RKO (cell line): ENCODE measurements at regions not wholly inside any gene's neighbourhood (a gene's known extent, or its start where the extent isn't known, plus 50 kb on each side); places are given as distances from the start of the nearest gene placed in this dataset.

Experiments used
- DNase-seq: peaks from one replicate; pipeline ENCODE4 v3.0.0-alpha.2; 2016; ENCODE audit warnings: low spot score

- DNase-seq = no peak
Measured at GRCh38 chr2:228864131-228864530, 407.0 kb downstream of the PID1 start.

GRCh38 chr2:228860601-228861285, 410.3 kb downstream of the PID1 start:
- DNase-seq = no peak

- no peak for DNase-seq
Measured at GRCh38 chr2:228853151-228853550, 417.9 kb downstream of the PID1 start.

- no peak for DNase-seq
Measured at GRCh38 chr2:228848638-228849037, 422.4 kb downstream of the PID1 start.

- no peak for DNase-seq
Measured at GRCh38 chr2:228847684-228848083, 423.4 kb downstream of the PID1 start.

GRCh38 chr2:228846161-228846560, 424.9 kb downstream of the PID1 start:
- DNase-seq = no peak

- DNase-seq = no peak
Measured at GRCh38 chr2:228845162-228845925, 425.7 kb downstream of the PID1 start.

GRCh38 chr2:228841877-228842276, 429.2 kb downstream of the PID1 start:
- no peak for DNase-seq

GRCh38 chr2:228841475-228841874, 429.6 kb downstream of the PID1 start:
- DNase-seq = no peak

- DNase-seq = no peak
Measured at GRCh38 chr2:228840743-228841114, 430.4 kb downstream of the PID1 start.

- no peak for DNase-seq
Measured at GRCh38 chr2:228840113-228840742, 430.9 kb downstream of the PID1 start.

- no peak for DNase-seq
Measured at GRCh38 chr2:228839421-228839876, 431.6 kb downstream of the PID1 start.

GRCh38 chr2:228838819-228839218, 432.3 kb downstream of the PID1 start:
- DNase-seq = no peak

- DNase-seq = no peak
Measured at GRCh38 chr2:228828397-228828796, 442.7 kb downstream of the PID1 start.

GRCh38 chr2:228827056-228827700, 443.9 kb downstream of the PID1 start:
- DNase-seq = no peak

GRCh38 chr2:228819701-228820100, 451.4 kb downstream of the PID1 start:
- no peak for DNase-seq

- DNase-seq = no peak
Measured at GRCh38 chr2:228802181-228803071, 468.7 kb downstream of the PID1 start.

GRCh38 chr2:228801451-228801850, 469.6 kb downstream of the PID1 start:
- no peak for DNase-seq

- DNase-seq = no peak
Measured at GRCh38 chr2:228799208-228799588, 471.9 kb downstream of the PID1 start.

- no peak for DNase-seq
Measured at GRCh38 chr2:228798458-228799207, 472.5 kb downstream of the PID1 start.

- DNase-seq = no peak
Measured at GRCh38 chr2:228796386-228796785, 474.7 kb downstream of the PID1 start.
